PC-3 (cell line): ENCODE measurements at regions not wholly inside any gene's neighbourhood (a gene's known extent, or its start where the extent isn't known, plus 50 kb on each side); places are given as distances from the start of the nearest gene placed in this dataset.

Source experiments
- ATAC-seq: fragments of 200-7000 bp; cut with Tn5 transposase; 2 replicates; pipeline ENCODE4 v1.9.1; 2020; ENCODE audit warnings: mild to moderate bottlenecking, moderate library complexity
- BruUV-seq: library from RNA; stranded (reverse); fragments of 400-500 nt; replicated peaks from 2 replicates; lab custom pipeline; 2021; lab: Mats Ljungman, UMichigan
- CTCF ChIA-PET: fragments of 300-600 bp; sonication (Branson Sonifier 250); formaldehyde crosslinking; loops from one replicate; lab custom pipeline; 2022; ENCODE audit warnings: antibody characterized with exemption; lab: Charles Lee
- POLR2A ChIA-PET: fragments of 300-600 bp; sonication (Branson Sonifier 250); formaldehyde crosslinking; loops from one replicate; lab custom pipeline; 2022; ENCODE audit warnings: antibody characterized with exemption; ENCODE audit not compliant: unreplicated experiment; lab: Charles Lee
- DNase-seq: peaks from one replicate; pipeline ENCODE4 v3.0.0-alpha.2; 2015
- H2AFZ ChIP-seq: fragments of 300-600 bp; sonication (generic); 2 replicates; pipeline ENCODE4 v1.6.0; 2016; ENCODE audit warnings: antibody characterized with exemption, low read length
- H3F3A ChIP-seq: fragments of 300-600 bp; sonication (generic); one replicate; pipeline ENCODE4 v1.6.0; 2017; ENCODE audit warnings: antibody characterized with exemption, low read length, control low read depth, mild to moderate bottlenecking; ENCODE audit not compliant: unreplicated experiment
- H3K27ac ChIP-seq: fragments of 300-600 bp; sonication (generic); 2 replicates; pipeline ENCODE4 v1.5.1; 2016; ENCODE audit warnings: mild to moderate bottlenecking, low read length
- H3K27me3 ChIP-seq: fragments of 300-600 bp; sonication (generic); 2 replicates; pipeline ENCODE4 v1.6.1; 2016; ENCODE audit warnings: low read length, mixed read lengths
- H3K36me3 ChIP-seq: fragments of 300-600 bp; sonication (generic); 2 replicates; pipeline ENCODE4 v1.6.1; 2016; ENCODE audit warnings: low read depth, mixed run types, low read length, mixed read lengths
- H3K4me1 ChIP-seq: fragments of 300-600 bp; sonication (generic); 2 replicates; pipeline ENCODE4 v1.5.1; 2016; ENCODE audit warnings: low read length; ENCODE audit not compliant: insufficient read depth
- H3K4me2 ChIP-seq: fragments of 300-600 bp; sonication (generic); 2 replicates; pipeline ENCODE4 v1.6.0; 2016; ENCODE audit warnings: low read length
- H3K4me3 ChIP-seq: fragments of 300-600 bp; sonication (generic); 2 replicates; pipeline ENCODE4 v1.5.1; 2016; ENCODE audit warnings: mild to moderate bottlenecking, low read length, mixed read lengths
- H3K79me2 ChIP-seq: fragments of 300-600 bp; sonication (generic); 2 replicates; pipeline ENCODE4 v1.6.1; 2017; ENCODE audit warnings: low read length, mixed read lengths
- H3K9ac ChIP-seq: fragments of 300-600 bp; sonication (generic); 2 replicates; pipeline ENCODE4 v1.6.0; 2016; ENCODE audit warnings: mild to moderate bottlenecking, low read length
- H3K9me2 ChIP-seq: fragments of 300-600 bp; sonication (generic); replicated peaks from 2 replicates; pipeline ENCODE4 v1.6.1; 2016; ENCODE audit warnings: mixed run types, low read length, mixed read lengths
- H3K9me3 ChIP-seq: fragments of 300-600 bp; sonication (generic); 2 replicates; pipeline ENCODE4 v1.6.1; 2016; ENCODE audit warnings: low read length, mixed read lengths
- H4K20me1 ChIP-seq: fragments of 300-600 bp; sonication (generic); 2 replicates; pipeline ENCODE4 v1.6.1; 2016; ENCODE audit warnings: low read length, mixed read lengths
- EZH2 ChIP-seq: fragments of 300-600 bp; sonication (generic); IDR thresholded peaks from one replicate; pipeline ENCODE4 v1.6.1; 2017; ENCODE audit warnings: antibody characterized with exemption, mild to moderate bottlenecking, low read length; ENCODE audit not compliant: unreplicated experiment
- EZH2phosphoT487 ChIP-seq: fragments of 300-600 bp; sonication (generic); IDR thresholded peaks from 2 replicates; pipeline ENCODE4 v1.6.1; 2018; ENCODE audit warnings: mild to moderate bottlenecking, antibody characterized with exemption, low read length, borderline replicate concordance
- intact Hi-C: fragments of 100-400 bp; cut with micrococcal nuclease; formaldehyde crosslinking; loops from 2 replicates; pipeline ENCODE4 v1.9.0; 2023
- TF ChIP-seq, protein P1 (sequence below): fragments of 300-600 bp; sonication (generic); conservative IDR thresholded peaks from 2 replicates; pipeline ENCODE4 v1.5.1; 2017; ENCODE audit warnings: antibody characterized with exemption, low read depth, mild to moderate bottlenecking, low read length

DNA sequence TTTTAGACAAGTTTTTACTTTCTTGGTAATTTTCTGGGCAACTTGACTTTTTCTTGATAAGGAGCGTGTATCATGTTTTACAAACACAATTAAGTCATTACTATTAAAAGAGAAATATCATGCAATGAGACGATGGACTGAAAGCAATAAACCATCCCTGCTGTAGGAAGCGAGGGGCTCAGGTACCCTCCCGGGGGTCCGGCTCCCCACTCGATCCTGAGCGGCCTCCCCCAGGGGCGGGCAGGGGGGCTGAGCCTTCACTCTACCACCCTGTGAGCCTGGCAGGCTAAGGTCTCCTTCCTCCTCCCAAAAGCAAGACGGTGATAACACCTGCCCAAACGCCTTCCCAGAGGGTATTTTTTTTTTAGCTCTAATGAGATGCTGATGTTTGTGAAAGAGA lies 51.8 kb upstream of the ADGRA1 start:
- ATAC-seq (no peak), DNase-seq (no peak)
- ChIA-PET CTCF (no interaction called here), POLR2A (no interaction called here)
- Histone ChIP-seq H2AFZ (no peak overlapping the region), H3K4me1 (no peaks in the 10 kb centered on the region), H3K4me3 (no peak overlapping the region), H3K4me2 (no peak overlapping the region), H3K9ac (no peak overlapping the region), H3K9me2 (no peaks in the 10 kb centered on the region), H3K9me3 (no peaks in the 10 kb centered on the region), H3K27ac (no peak overlapping the region), H3K36me3 (no peaks in the 10 kb centered on the region), H3K27me3 (peaks cover 55% of the 10 kb centered on the region), H3K79me2 (no peaks in the 10 kb centered on the region), H3F3A (no peaks in the 10 kb centered on the region), H4K20me1 (no peaks in the 10 kb centered on the region)
- no peak for TF ChIP-seq EZH2phosphoT487
- TF ChIP-seq, protein P1, sequence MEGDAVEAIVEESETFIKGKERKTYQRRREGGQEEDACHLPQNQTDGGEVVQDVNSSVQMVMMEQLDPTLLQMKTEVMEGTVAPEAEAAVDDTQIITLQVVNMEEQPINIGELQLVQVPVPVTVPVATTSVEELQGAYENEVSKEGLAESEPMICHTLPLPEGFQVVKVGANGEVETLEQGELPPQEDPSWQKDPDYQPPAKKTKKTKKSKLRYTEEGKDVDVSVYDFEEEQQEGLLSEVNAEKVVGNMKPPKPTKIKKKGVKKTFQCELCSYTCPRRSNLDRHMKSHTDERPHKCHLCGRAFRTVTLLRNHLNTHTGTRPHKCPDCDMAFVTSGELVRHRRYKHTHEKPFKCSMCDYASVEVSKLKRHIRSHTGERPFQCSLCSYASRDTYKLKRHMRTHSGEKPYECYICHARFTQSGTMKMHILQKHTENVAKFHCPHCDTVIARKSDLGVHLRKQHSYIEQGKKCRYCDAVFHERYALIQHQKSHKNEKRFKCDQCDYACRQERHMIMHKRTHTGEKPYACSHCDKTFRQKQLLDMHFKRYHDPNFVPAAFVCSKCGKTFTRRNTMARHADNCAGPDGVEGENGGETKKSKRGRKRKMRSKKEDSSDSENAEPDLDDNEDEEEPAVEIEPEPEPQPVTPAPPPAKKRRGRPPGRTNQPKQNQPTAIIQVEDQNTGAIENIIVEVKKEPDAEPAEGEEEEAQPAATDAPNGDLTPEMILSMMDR: no peak
- no peak for TF ChIP-seq EZH2
- no TSS peak for BruUV-seq
- intact Hi-C loops: no loop called here

- Histone ChIP-seq H3K4me3 (no peak overlapping the region), H3K4me1 (no peaks in the 10 kb centered on the region), H3K79me2 (no peaks in the 10 kb centered on the region), H3K27ac (no peak overlapping the region), H3F3A (no peaks in the 10 kb centered on the region), H3K4me2 (no peak overlapping the region), H3K27me3 (peaks cover 59% of the 10 kb centered on the region), H3K9ac (no peak overlapping the region), H3K9me3 (no peaks in the 10 kb centered on the region), H3K36me3 (no peaks in the 10 kb centered on the region), H2AFZ (no peak overlapping the region), H4K20me1 (no peaks in the 10 kb centered on the region), H3K9me2 (no peaks in the 10 kb centered on the region)
- TF ChIP-seq, protein P1: no peak
- TF ChIP-seq EZH2phosphoT487 (no peak), EZH2 (no peak)
- intact Hi-C loops: no loop called here
- ChIA-PET CTCF (no interaction called here), POLR2A (no interaction called here)
- no peak for ATAC-seq
- BruUV-seq: no TSS peak
- DNase-seq: no peak
These were observed 53.0 kb upstream of the ADGRA1 start for GRCh38 chr10:133034762-133035161.

- ChIA-PET CTCF (no interaction called here), POLR2A (no interaction called here)
- Histone ChIP-seq H3K79me2 (no peaks in the 10 kb centered on the region), H2AFZ (no peak overlapping the region), H3K27me3 (peaks cover 58% of the 10 kb centered on the region), H3K9ac (no peak overlapping the region), H3K4me3 (no peak overlapping the region), H4K20me1 (no peaks in the 10 kb centered on the region), H3K4me1 (no peaks in the 10 kb centered on the region), H3K9me2 (no peaks in the 10 kb centered on the region), H3F3A (no peaks in the 10 kb centered on the region), H3K27ac (no peak overlapping the region), H3K4me2 (no peak overlapping the region), H3K36me3 (no peaks in the 10 kb centered on the region), H3K9me3 (no peaks in the 10 kb centered on the region)
- BruUV-seq: no TSS peak
- intact Hi-C loops: no loop called here
- DNase-seq (no peak), ATAC-seq (no peak)
- TF ChIP-seq EZH2 (no peak), EZH2phosphoT487 (no peak)
- TF ChIP-seq, protein P1: no peak
These were observed 53.6 kb upstream of the ADGRA1 start for GRCh38 chr10:133034092-133034491.
